NCI-H2196 treated with DMSO at 0.1 percent for 48 hours (cell line): ENCODE measurements at regions not wholly inside any gene's neighbourhood (a gene's known extent, or its start where the extent isn't known, plus 50 kb on each side); places are given as distances from the start of the nearest gene placed in this dataset.

Experiments used
- DNase-seq: peaks from one replicate; lab custom pipeline; 2025; ENCODE audit not compliant: unreplicated experiment; lab: John Stamatoyannopoulos, UW

DNA sequence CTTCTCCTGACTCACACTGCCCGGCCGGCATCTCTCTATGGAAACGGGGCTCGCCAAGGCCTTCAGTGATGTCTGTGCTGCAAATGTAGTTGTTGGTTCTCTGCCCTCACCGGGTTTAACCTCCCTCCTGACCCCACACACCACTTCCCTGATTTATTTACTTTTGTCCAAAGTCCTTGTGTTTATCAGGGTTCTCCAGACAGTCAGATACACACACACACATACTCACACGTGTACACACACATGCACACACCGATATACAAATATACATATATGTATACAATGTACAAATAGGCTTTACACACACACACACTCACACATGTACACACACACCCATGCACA, 647.0 kb downstream of the BRD1 start:
- no peak for DNase-seq

DNA sequence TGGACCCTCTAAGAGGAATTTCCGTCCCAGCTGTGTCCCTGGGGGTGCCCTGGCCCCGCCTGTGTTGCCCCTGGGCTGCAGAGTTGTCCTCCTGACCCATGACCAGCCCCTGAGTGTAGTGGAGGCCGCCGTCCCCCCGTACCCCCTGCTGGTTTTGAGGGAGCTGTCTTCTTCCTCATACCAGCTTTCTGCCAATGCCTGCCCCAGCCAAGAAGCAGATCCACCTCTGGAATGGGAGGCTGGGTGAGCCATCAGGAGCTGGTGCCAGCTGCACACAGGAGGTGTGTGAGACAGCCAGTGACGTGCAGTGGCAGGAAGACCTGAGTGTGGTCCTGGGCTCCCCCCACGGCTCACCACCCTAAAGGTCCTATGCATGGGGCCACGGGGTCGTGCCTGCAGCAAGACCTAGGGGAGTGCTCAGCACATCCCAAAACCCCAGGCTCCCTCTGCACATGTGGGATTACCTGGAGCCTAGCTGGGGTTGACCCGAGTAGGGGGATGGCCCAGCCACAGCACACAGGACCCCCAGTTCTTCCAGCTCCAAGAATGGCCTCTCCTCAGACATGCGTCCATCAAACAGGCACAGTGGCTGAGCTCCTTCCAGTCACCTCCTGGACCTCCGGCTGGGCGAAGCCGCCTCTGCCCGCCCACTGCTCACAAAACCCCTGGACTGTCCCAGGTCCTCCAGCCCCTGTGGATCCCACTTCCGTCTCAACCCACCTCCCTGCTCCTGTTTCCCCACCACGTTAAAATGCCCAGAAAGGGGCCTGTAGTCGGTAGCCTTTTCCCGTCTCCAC, 647.6 kb downstream of the BRD1 start:
- no peak for DNase-seq

GRCh38 chr22:49179175-49179574, 648.5 kb downstream of the BRD1 start:
- DNase-seq: no peak

DNA sequence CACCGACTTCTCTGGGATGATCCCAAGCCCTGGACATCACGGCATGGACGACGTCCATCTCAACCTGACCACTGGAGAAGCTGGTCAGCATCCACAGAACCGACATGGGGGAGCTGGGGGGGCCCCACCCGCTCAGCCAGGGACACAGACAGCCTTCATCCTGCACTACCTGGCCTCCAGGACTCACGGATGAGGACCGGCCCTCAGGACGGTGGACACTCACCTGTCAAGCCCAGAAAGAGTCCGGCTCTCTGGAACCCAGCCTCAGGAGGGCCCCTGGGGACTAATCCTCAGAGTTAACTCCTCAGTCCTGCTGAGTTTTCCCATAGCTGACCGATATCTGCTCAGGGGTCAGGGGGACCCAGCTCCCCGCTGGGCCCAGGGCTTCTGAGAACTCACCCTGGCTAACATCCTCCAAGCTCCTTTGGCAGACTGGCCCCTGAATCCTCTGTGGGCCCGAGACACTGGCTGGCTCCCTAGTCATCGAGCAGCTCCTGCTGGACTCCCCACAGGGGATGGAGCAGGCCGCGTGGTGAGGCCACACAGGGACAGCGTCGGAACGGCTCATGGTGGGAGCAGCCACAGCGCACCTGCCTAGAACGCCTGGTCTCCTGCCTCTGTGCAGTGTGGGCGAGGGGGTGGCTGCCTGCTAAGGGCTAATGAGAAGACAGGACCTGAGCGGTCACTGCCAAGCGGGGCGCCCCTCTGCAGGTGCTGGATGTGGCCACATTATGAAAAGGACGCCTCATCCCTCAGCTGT, 649.2 kb downstream of the BRD1 start:
- no peak for DNase-seq

DNA sequence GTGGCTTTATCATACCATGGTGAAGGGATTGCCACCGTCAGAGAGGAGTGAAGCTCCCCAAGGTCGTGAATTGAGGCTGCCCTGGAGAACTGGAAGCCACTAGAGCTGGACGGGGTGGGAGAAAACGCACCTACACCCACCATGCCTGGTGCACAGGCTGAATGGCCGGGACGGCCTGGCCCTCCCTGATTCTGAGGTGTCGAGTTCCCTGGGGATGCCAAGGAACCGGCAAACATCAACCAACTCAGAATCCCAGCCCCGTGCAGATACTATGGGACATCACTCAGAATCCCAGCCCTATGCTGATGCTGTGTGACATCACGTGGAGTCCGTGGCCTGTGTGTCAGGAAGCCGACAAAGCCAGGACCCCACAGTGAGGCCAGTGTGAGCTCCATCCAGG, 650.0 kb downstream of the BRD1 start:
- DNase-seq: no peak

DNA sequence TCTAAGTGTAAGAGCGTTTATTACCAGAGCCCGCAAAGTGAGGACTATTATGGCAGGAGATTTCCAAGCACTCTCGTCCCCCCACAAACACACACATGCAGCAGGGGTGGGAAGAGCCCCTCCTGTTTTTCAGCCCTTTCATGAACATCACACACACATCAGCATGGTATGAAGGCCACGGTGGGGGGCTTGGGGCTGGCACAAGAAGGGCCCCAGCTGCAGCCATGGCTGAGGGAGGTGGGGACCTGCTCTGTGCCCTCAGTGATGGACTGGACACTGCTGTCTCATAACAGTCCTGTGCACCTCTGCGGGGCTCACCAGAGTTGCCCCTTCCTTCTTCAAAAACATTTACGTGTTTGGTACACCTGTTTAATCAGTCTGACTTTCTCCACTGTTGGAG, 650.7 kb downstream of the BRD1 start:
- DNase-seq: no peak

DNA sequence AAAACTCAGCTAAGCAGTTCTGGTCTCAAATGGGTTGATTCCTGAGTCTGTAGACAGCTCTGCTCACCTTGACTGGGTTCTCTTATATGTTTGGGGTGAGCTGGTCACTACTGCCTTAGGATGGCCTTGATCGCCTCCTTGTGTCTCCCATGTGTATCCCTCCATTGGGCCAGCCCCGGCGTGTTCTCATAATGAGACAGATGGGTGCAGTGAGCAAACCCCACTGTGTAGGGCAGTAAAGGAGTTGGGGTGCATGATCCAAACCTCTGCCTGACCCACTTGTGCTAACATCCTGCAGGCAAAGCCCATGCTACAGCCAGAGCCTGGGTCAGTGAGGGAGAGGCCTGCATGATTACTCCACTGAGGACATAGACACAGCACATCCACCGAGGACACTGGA, 657.6 kb downstream of the BRD1 start:
- no peak for DNase-seq

- DNase-seq: no peak
These were observed 658.5 kb downstream of the BRD1 start for GRCh38 chr22:49169074-49169744.

DNA sequence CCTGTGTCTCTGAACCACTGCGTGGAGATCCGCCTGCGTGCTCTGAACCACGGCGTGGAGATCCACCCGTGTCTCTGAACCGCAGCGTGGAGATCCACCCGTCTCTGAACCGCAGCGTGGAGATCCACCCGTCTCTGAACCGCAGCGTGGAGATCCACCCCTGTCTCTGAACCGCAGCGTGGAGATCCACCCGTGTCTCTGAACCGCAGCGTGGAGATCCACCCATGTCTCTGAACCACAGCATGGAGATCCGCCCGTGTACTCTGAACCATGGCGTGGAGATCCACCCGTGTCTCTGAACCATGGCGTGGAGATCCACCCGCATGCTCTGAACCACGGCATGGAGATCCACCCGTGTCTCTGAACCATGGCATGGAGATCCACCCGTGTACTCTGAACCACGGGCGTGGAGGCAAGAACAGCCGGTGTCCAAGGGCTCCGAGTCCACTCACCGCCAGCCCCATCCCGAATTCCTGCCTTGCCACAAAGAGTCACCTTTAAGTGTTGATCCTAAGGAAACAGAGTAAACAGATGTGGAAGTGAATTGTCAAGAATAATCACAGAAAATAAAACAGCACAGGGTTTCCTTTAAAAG, 659.4 kb downstream of the BRD1 start:
- no peak for DNase-seq

DNA sequence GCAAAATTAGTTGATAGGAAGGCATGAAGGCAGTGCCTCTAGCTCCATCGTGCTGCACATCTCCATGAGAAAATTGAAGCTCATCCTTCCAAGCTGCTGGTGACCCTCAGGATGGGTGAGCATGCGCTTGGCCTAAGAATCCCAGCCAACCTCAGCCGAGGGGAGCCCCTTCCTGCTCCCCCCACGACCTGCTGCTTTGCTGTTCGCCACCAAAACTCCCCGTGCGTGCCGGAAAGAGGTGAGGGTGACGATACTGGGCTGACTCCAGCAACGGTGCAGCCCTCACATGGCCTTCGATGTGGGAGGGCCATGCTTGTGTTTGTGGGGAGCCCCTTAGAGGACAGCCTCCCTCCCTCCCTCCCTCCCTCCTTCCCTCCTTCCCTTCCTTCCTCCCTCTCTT, 660.9 kb downstream of the BRD1 start:
- DNase-seq: no peak

DNA sequence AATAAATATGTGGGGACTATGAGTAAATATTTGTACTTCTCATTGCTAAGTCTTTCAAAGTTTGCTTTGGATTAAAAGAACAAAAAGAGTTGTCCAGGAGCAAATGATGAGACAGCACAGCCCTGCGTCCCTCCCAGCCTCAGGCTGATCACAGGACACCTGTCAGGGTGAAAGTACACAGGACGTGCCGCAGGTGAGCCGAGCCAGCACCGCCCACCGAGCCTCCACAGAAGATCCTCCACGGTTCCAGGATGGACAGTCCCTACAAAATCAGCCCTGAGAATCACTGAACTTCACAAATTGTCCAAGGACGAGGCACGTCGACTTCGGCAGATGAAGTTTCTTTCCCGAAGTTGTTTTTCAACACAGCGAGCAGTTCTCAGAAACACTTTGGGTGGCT, 661.5 kb downstream of the BRD1 start:
- DNase-seq: no peak

- no peak for DNase-seq
These were observed 662.8 kb downstream of the BRD1 start for GRCh38 chr22:49164773-49165320.

- no peak for DNase-seq
These were observed 663.5 kb downstream of the BRD1 start for GRCh38 chr22:49163960-49164690.

GRCh38 chr22:49163258-49163959, 664.3 kb downstream of the BRD1 start:
- DNase-seq: no peak

GRCh38 chr22:49162841-49163240, 664.8 kb downstream of the BRD1 start:
- DNase-seq: no peak

- DNase-seq: no peak
These were observed 666.4 kb downstream of the BRD1 start for GRCh38 chr22:49161002-49161850.

DNA sequence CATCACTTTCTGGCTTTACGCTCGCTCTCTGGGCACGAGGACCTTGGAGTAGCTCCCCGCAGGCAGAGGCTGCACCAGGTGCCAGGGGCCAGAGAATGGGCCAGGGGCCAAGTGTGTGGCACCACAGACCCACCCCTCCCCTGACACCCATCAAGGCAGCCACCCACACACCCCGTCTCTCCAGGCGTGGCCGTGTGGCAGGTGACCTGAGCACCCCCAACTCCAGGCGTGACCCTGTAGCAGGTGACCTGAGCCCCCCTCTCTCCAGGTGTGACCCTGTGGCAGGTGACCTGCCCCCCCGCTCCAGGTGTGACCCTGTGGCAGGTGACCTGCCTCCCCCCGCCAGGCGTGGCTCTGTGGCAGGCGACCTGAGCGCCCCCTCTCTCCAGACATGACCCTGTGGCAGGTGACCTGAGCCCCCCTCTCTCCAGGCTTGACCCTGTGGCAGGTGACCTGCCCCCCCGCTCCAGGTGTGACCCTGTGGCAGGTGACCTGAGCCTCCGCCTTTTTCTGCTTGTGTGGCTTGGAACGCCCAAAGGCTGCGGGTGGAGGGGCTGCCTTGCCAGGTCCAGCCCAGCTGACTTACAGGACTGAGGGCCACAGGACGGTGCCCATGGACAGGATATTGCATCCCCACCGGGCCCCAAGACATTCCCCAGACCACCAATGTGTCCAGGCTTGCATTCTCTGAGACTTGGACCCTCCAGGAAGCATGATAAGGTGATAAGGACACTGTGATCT, 667.2 kb downstream of the BRD1 start:
- DNase-seq: no peak

GRCh38 chr22:49159711-49160110, 668.0 kb downstream of the BRD1 start:
- no peak for DNase-seq
